Trophoblast cell (in vitro differentiated cells and primary cell): ENCODE measurements at regions not wholly inside any gene's neighbourhood (a gene's known extent, or its start where the extent isn't known, plus 50 kb on each side); places are given as distances from the start of the nearest gene placed in this dataset.

Experiments used
- DNase-seq, 2 donors: peaks; one replicate each; pipeline ENCODE4 v3.0.0-alpha.2; 2016
- H2AFZ ChIP-seq: 2 replicates; pipeline ENCODE4 v1.6.1; 2013; ENCODE audit warnings: low read length, moderate library complexity, mild to moderate bottlenecking; ENCODE audit not compliant: insufficient read depth, poor library complexity
- H2AK5ac ChIP-seq: 2 replicates; pipeline ENCODE4 v1.6.1; 2013; ENCODE audit warnings: mild to moderate bottlenecking, low read length
- H2BK120ac ChIP-seq: 2 replicates; pipeline ENCODE4 v1.6.1; 2013; ENCODE audit warnings: low read length, mild to moderate bottlenecking, moderate library complexity; ENCODE audit not compliant: insufficient read depth, poor library complexity
- H2BK12ac ChIP-seq: 2 replicates; pipeline ENCODE4 v1.6.1; 2013; ENCODE audit warnings: mild to moderate bottlenecking, low read length, moderate library complexity
- H2BK5ac ChIP-seq: 2 replicates; pipeline ENCODE4 v1.6.1; 2013; ENCODE audit warnings: low read length, low read depth, moderate library complexity, mild to moderate bottlenecking; ENCODE audit not compliant: poor library complexity
- H3K14ac ChIP-seq: 2 replicates; pipeline ENCODE4 v1.6.1; 2013; ENCODE audit warnings: mild to moderate bottlenecking, low read length
- H3K18ac ChIP-seq: 2 replicates; pipeline ENCODE4 v1.6.1; 2013; ENCODE audit warnings: mild to moderate bottlenecking, low read length
- H3K23ac ChIP-seq: 2 replicates; pipeline ENCODE4 v1.6.1; 2013; ENCODE audit warnings: low read length
- H3K27ac ChIP-seq: 2 replicates; pipeline ENCODE4 v1.5.1; 2013; ENCODE audit warnings: low read depth, mild to moderate bottlenecking, inconsistent platforms, low read length, moderate library complexity
- H3K27me3 ChIP-seq: 2 replicates; pipeline ENCODE4 v1.6.1; 2013; ENCODE audit warnings: inconsistent platforms, mild to moderate bottlenecking, low read length, moderate library complexity; ENCODE audit not compliant: insufficient read depth
- H3K36me3 ChIP-seq, 2 experiments: 1 replicate in 1 of 2; 2 replicates in 1 of 2; pipeline ENCODE4 v1.6.1; 2013; ENCODE audit warnings: low read length in 2 of 2, mild to moderate bottlenecking in 2 of 2, moderate library complexity in 1 of 2; ENCODE audit not compliant: insufficient read depth in 2 of 2, control insufficient read depth in 1 of 2
- H3K4ac ChIP-seq: 2 replicates; pipeline ENCODE4 v1.6.1; 2013; ENCODE audit warnings: low read depth, mild to moderate bottlenecking, low read length, moderate library complexity
- H3K4me1 ChIP-seq, 2 experiments: 1 replicate in 1 of 2; 2 replicates in 1 of 2; pipeline ENCODE4 v1.6.1; 2013; ENCODE audit warnings: low read length in 2 of 2, mild to moderate bottlenecking in 2 of 2, moderate library complexity in 1 of 2; ENCODE audit not compliant: insufficient read depth in 2 of 2, control insufficient read depth in 1 of 2
- H3K4me2 ChIP-seq: 2 replicates; pipeline ENCODE4 v1.6.1; 2013; ENCODE audit warnings: inconsistent platforms, mild to moderate bottlenecking, low read length, moderate library complexity
- H3K4me3 ChIP-seq: 2 replicates; pipeline ENCODE4 v1.5.1; 2013; ENCODE audit warnings: mild to moderate bottlenecking, low read depth, low read length, inconsistent platforms
- H3K79me1 ChIP-seq: one replicate; pipeline ENCODE4 v1.6.1; 2013; ENCODE audit warnings: low read length
- H3K79me2 ChIP-seq: 2 replicates; pipeline ENCODE4 v1.6.1; 2013; ENCODE audit warnings: low read length, mild to moderate bottlenecking; ENCODE audit not compliant: control insufficient read depth, insufficient read depth, poor library complexity
- H3K9ac ChIP-seq: 2 replicates; pipeline ENCODE4 v1.6.1; 2013; ENCODE audit warnings: mild to moderate bottlenecking, low read length
- H3K9me3 ChIP-seq: 2 replicates; pipeline ENCODE4 v1.6.1; 2013; ENCODE audit warnings: low read depth, mild to moderate bottlenecking, control low read depth, inconsistent platforms, low read length; ENCODE audit not compliant: insufficient read depth
- H4K12ac ChIP-seq: 2 replicates; pipeline ENCODE4 v1.6.1; 2013; ENCODE audit warnings: low read depth, mild to moderate bottlenecking, low read length, moderate library complexity
- H4K8ac ChIP-seq: 2 replicates; pipeline ENCODE4 v1.6.1; 2013; ENCODE audit warnings: low read depth, mild to moderate bottlenecking, low read length, moderate library complexity
- H4K91ac ChIP-seq: one replicate; pipeline ENCODE4 v1.6.1; 2013; ENCODE audit warnings: low read depth, mild to moderate bottlenecking, low read length, moderate library complexity
- WGBS: extraction: QIAGEN DNeasy Blood & Tissue Kit; methylation state at CpG from one replicate; pipeline ENCODE4 v1.1.7; 2013; ENCODE audit warnings: missing lambda C conversion rate; ENCODE audit not compliant: insufficient read length, insufficient coverage; ENCODE audit errors: extremely low coverage; 5-methylcytosine and 5-hydroxymethylcytosine counted together

- Histone ChIP-seq H3K14ac (no peak overlapping the region), H2BK120ac (no peak overlapping the region), H3K27me3 (no peaks in the 10 kb centered on the region), H3K4ac (no peak overlapping the region), H3K4me2 (no peak overlapping the region), H3K36me3 (no peaks in the 10 kb centered on the region), H3K79me1 (no peaks in the 10 kb centered on the region), H3K79me2 (no peaks in the 10 kb centered on the region), H4K8ac (no peak overlapping the region), H3K18ac (no peak overlapping the region), H2AK5ac (no peak overlapping the region), H4K12ac (no peak overlapping the region), H4K91ac (no peak overlapping the region), H3K4me3 (no peak overlapping the region), H3K4me1 (no peaks in the 10 kb centered on the region), H2BK12ac (no peak overlapping the region), H2BK5ac (no peak overlapping the region), H3K27ac (no peak overlapping the region), H3K23ac (no peak overlapping the region), H2AFZ (no peak overlapping the region), H3K9me3 (peaks cover 3% of the 10 kb centered on the region), H3K9ac (no peak overlapping the region)
- no peak for DNase-seq
- no CpG with 5 or more reads among the region's 21 CpGs for WGBS
These were observed 61.4 kb upstream of the KLF13 start for GRCh38 chr15:31265090-31265870.

DNA sequence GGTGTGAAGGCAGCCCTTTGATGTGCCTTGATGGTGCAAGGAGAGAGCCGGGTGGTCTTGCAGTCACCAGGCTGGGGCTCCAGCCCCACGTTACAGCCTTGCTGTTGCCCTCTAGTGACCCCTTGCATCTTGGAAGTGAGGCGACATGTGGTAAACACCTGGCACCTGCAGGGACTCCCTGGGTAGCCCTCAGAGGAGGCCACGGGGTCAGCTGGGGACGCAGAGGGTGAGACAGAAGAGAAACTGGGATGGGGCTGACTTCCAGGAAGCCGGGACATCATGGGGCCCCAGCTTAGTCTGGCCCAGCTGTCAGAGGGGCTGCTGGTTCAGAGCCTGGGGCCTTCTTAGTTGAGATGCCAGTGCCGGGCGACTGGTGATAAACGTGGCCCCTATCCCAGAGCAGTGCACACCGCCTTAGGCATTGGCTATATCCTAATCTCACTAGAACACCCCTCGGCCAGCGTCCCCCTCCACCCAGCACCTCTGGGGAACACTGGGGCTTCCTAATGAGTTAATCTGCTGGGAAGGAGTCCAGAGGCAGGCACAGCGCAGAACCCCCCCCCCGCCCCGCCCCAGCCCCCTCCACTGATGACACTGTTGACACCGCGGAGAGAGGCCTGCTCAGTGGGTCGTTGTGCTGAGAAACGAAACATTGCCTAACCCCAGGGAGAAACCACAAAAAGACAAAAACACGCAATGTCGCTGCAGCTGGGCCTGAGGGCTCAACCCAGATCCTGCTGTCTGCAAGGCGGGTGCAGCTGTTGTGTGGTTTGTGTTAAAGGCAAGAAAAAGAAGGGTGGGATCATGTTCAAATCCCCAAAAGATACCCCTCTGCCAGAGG is 60.5 kb upstream of the KLF13 start:
- Histone ChIP-seq H2AFZ (no peak overlapping the region), H3K18ac (no peak overlapping the region), H3K27ac (no peak overlapping the region), H4K8ac (no peak overlapping the region), H3K4me1 (no peaks in the 10 kb centered on the region), H3K79me1 (no peaks in the 10 kb centered on the region), H3K14ac (no peak overlapping the region), H2BK5ac (no peak overlapping the region), H2BK12ac (no peak overlapping the region), H3K79me2 (no peaks in the 10 kb centered on the region), H3K4me3 (no peak overlapping the region), H3K4ac (no peak overlapping the region), H3K36me3 (no peaks in the 10 kb centered on the region), H2BK120ac (no peak overlapping the region), H3K27me3 (no peaks in the 10 kb centered on the region), H3K9me3 (peaks cover 3% of the 10 kb centered on the region), H2AK5ac (no peak overlapping the region), H4K12ac (no peak overlapping the region), H4K91ac (no peak overlapping the region), H3K9ac (no peak overlapping the region), H3K4me2 (no peak overlapping the region), H3K23ac (no peak overlapping the region)
- WGBS: no CpG with 5 or more reads among the region's 22 CpGs
- DNase-seq: peak; percentile 26 to 36

DNA sequence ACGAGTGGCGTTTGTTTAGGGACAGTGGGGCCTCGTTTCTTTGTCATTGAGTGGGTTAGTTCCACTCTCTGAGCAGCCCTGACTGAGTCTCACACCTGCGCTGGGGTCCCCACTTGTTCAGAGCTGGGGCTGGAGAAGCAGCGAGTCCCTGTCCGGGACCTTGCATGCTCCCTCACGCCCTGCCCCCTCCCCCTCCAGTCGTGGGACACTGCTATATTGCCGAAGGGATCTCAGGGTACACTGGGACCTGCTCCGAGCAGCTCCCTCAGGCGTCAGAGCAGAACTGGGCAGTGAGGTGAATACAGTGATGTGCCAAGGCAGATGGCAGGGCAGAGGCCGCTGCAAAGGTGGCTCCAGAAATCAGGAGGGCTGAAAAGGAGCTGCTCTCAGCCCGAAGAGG is 59.9 kb upstream of the KLF13 start:
- Histone ChIP-seq H2BK5ac (no peak overlapping the region), H3K18ac (no peak overlapping the region), H4K91ac (no peak overlapping the region), H2BK12ac (no peak overlapping the region), H2BK120ac (no peak overlapping the region), H3K14ac (no peak overlapping the region), H3K4ac (no peak overlapping the region), H3K36me3 (no peaks in the 10 kb centered on the region), H3K4me1 (no peaks in the 10 kb centered on the region), H3K9me3 (peaks cover 3% of the 10 kb centered on the region), H3K9ac (no peak overlapping the region), H3K4me3 (no peak overlapping the region), H3K23ac (no peak overlapping the region), H2AK5ac (no peak overlapping the region), H3K27ac (no peak overlapping the region), H4K12ac (no peak overlapping the region), H2AFZ (no peak overlapping the region), H3K79me2 (no peaks in the 10 kb centered on the region), H3K27me3 (no peaks in the 10 kb centered on the region), H3K4me2 (no peak overlapping the region), H4K8ac (no peak overlapping the region), H3K79me1 (no peaks in the 10 kb centered on the region)
- WGBS: no CpG with 5 or more reads among the region's 13 CpGs
- no peak for DNase-seq

DNA sequence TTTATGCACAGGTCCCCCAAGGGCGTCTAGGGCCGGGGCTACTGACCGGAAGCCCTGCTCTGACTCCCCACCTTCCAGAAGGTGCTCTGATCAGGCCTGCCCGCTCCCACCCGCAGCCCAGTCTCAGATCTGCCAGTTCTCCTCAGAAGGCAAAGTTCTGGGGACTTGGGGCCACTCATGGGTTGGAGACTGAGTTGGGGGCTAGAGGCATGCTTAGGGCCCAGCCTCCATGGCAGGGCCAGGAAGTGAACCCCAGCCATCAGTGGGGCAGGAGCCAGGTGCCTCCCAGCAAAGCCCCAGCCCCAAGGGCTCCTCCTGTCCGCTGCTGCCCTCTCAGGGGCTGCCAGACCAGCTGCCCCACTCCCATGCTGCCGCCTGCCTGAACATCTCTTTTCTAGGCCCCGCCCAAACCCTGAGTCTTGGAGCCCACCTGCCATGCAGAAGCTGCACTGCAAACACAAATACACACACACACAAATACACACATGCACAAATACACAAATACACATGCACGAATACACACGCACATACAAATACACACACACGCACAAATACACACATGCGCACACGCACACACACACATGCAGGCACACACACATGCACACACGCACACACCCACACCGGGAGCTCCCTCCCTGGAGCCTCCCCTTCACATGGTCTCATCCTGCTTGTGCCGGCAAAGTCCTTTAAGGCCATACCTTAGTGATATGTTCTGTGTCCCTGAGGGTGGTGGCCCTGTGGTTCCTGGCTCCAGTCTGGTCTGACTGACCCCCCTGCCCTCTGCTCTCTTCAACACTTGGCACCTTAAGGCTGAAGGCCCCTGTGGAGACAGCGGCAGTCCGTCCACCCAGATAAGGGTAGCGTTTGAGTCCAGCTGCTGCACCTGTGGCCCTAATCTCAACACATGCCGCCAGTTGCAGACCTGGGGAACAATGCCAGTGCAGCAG is 59.2 kb upstream of the KLF13 start:
- H3K23ac ChIP-seq: no peak overlapping the region
- H4K8ac ChIP-seq: no peak overlapping the region
- H3K79me1 ChIP-seq: no peaks in the 10 kb centered on the region
- H3K4ac ChIP-seq: no peak overlapping the region
- H3K9me3 ChIP-seq: peaks cover 3% of the 10 kb centered on the region
- no peaks in the 10 kb centered on the region for H3K4me1 ChIP-seq
- H3K14ac ChIP-seq: no peak overlapping the region
- no peak overlapping the region for H4K12ac ChIP-seq
- H3K27ac ChIP-seq: no peak overlapping the region
- H3K27me3 ChIP-seq: no peaks in the 10 kb centered on the region
- DNase-seq: no peak
- H4K91ac ChIP-seq: no peak overlapping the region
- no peak overlapping the region for H2AFZ ChIP-seq
- WGBS: no CpG with 5 or more reads among the region's 20 CpGs
- no peak overlapping the region for H2BK120ac ChIP-seq
- no peak overlapping the region for H3K18ac ChIP-seq
- H3K36me3 ChIP-seq: no peaks in the 10 kb centered on the region
- H3K4me3 ChIP-seq: no peak overlapping the region
- H2BK12ac ChIP-seq: no peak overlapping the region
- H3K4me2 ChIP-seq: no peak overlapping the region
- H3K79me2 ChIP-seq: no peaks in the 10 kb centered on the region
- no peak overlapping the region for H2AK5ac ChIP-seq
- no peak overlapping the region for H2BK5ac ChIP-seq
- H3K9ac ChIP-seq: no peak overlapping the region
